ENCODE measurements at regions not wholly inside any gene's neighbourhood (a gene's known extent, or its start where the extent isn't known, plus 50 kb on each side); places are given as distances from the start of the nearest gene placed in this dataset.
"Not testable (repeated sequence)": the region's sequence is repeated elsewhere in the genome, so short reads cannot be mapped to it uniquely, and the experiment has no call there.

DNA sequence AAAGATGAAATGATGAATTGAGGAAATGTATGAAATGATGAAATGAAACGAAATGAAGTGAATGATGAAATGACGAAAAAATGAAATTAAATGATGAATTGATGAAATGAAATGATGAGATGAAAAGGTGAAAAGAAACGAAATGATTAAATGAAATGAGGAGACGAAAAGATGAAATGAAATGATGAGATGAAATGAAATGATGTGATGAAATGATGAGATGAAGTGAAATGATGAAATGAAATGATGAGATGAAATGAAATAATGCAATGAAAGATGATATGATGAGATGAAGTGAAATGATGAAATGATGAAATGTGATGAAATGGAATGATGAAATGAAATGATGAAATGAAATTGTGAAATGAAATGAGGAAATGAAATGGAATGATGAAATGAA is 469.7 kb downstream of the FAM72C start:
- TF ChIP-seq POLR2A (IDR thresholded peaks at IDR 0.05; ENCODE audit: control extremely low read depth in 1 of 2, low read depth in 2 of 2, low read length in 2 of 2); RFX5 (IDR thresholded peaks at IDR 0.05; ENCODE audit: borderline replicate concordance, low read depth, low read length); RAD21 (IDR thresholded peaks at IDR 0.05 in 1 of 2, conservative IDR thresholded peaks at IDR 0.05 in 1 of 2; ENCODE audit: low read depth in 2 of 2, low read length in 2 of 2); GTF2F1 (IDR thresholded peaks at IDR 0.05; ENCODE audit: borderline replicate concordance, low read depth, low read length); SUZ12 (IDR thresholded peaks at IDR 0.05; ENCODE audit: low read length); POLR2AphosphoS5 (IDR thresholded peaks at IDR 0.05; ENCODE audit: low read depth, low read length); KDM1A (IDR thresholded peaks at IDR 0.05; ENCODE audit: borderline replicate concordance, low read length); JUND (IDR thresholded peaks at IDR 0.05; ENCODE audit: low read length): not testable (repeated sequence)
- TF ChIP-seq, protein P1, sequence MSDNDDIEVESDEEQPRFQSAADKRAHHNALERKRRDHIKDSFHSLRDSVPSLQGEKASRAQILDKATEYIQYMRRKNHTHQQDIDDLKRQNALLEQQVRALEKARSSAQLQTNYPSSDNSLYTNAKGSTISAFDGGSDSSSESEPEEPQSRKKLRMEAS (IDR thresholded peaks at IDR 0.05), result not testable (repeated sequence)
- TF ChIP-seq, protein P2, sequence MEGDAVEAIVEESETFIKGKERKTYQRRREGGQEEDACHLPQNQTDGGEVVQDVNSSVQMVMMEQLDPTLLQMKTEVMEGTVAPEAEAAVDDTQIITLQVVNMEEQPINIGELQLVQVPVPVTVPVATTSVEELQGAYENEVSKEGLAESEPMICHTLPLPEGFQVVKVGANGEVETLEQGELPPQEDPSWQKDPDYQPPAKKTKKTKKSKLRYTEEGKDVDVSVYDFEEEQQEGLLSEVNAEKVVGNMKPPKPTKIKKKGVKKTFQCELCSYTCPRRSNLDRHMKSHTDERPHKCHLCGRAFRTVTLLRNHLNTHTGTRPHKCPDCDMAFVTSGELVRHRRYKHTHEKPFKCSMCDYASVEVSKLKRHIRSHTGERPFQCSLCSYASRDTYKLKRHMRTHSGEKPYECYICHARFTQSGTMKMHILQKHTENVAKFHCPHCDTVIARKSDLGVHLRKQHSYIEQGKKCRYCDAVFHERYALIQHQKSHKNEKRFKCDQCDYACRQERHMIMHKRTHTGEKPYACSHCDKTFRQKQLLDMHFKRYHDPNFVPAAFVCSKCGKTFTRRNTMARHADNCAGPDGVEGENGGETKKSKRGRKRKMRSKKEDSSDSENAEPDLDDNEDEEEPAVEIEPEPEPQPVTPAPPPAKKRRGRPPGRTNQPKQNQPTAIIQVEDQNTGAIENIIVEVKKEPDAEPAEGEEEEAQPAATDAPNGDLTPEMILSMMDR (IDR thresholded peaks at IDR 0.05; ENCODE audit: control extremely low read depth in 1 of 3, insufficient read depth in 1 of 3, low read depth in 1 of 3, low read length in 3 of 3), result not testable (repeated sequence)
